ENCODE measurements at regions not wholly inside any gene's neighbourhood (a gene's known extent, or its start where the extent isn't known, plus 50 kb on each side); places are given as distances from the start of the nearest gene placed in this dataset.

Small RNAs in the stretch of these regions (small RNA-seq; reads per million reads assigned to genes)
- gene MIR7702 (ENCODE audit: insufficient read length in 3 of 3, low read depth in 3 of 3, low replicate concordance in 1 of 3), result 0 reads per million in 3 experiments
- gene RNY4P18 (ENCODE audit: insufficient read length in 3 of 3, low read depth in 3 of 3, low replicate concordance in 1 of 3), result 0 to 0.25 (median 0) reads per million in 3 experiments

All from keratinocyte (primary cell).